ENCODE measurements at regions not wholly inside any gene's neighbourhood (a gene's known extent, or its start where the extent isn't known, plus 50 kb on each side); places are given as distances from the start of the nearest gene placed in this dataset.

GRCh38 chr1:228922722-228923376, 187.6 kb downstream of the RHOU start:
- intact Hi-C loops (cut with DNase I): no loop called here
- 93% methylated on average over 5 of the region's 5 CpGs for WGBS, 3 donors

GRCh38 chr1:228923973-228924686, 188.9 kb downstream of the RHOU start:
- Histone ChIP-seq H3K4me3 (no peak overlapping the region), H3K27me3 (no peaks in the 10 kb centered on the region), H3K36me3 (no peaks in the 10 kb centered on the region), H3K4me1 (ENCODE audit: insufficient read depth) (no peaks in the 10 kb centered on the region), H3K27ac (no peak overlapping the region), H3K9me3 (no peaks in the 10 kb centered on the region)
- no peak for TF ChIP-seq EP300 (IDR thresholded peaks at IDR 0.05)
- TF ChIP-seq POLR2A (IDR thresholded peaks at IDR 0.05): no peak
- TF ChIP-seq, protein P1, sequence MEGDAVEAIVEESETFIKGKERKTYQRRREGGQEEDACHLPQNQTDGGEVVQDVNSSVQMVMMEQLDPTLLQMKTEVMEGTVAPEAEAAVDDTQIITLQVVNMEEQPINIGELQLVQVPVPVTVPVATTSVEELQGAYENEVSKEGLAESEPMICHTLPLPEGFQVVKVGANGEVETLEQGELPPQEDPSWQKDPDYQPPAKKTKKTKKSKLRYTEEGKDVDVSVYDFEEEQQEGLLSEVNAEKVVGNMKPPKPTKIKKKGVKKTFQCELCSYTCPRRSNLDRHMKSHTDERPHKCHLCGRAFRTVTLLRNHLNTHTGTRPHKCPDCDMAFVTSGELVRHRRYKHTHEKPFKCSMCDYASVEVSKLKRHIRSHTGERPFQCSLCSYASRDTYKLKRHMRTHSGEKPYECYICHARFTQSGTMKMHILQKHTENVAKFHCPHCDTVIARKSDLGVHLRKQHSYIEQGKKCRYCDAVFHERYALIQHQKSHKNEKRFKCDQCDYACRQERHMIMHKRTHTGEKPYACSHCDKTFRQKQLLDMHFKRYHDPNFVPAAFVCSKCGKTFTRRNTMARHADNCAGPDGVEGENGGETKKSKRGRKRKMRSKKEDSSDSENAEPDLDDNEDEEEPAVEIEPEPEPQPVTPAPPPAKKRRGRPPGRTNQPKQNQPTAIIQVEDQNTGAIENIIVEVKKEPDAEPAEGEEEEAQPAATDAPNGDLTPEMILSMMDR (IDR thresholded peaks at IDR 0.05): no peak
- no peak for DNase-seq
- intact Hi-C loops (cut with DNase I): no loop called here
- WGBS, 3 donors: 67 to 73% (median 68%) methylated on average over 4 of the region's 4 CpGs

More at GRCh38 chr1:228922722-228923376, 187.6 kb downstream of the RHOU start:
- H3K4me1 ChIP-seq (ENCODE audit: insufficient read depth): no peaks in the 10 kb centered on the region
- H3K4me3 ChIP-seq: no peak overlapping the region
- TF ChIP-seq, protein P1 (IDR thresholded peaks at IDR 0.05): no peak
- no peak for TF ChIP-seq POLR2A (IDR thresholded peaks at IDR 0.05)
- no peak for TF ChIP-seq EP300 (IDR thresholded peaks at IDR 0.05)
- DNase-seq: no peak
- H3K27me3 ChIP-seq: no peaks in the 10 kb centered on the region
- H3K9me3 ChIP-seq: no peaks in the 10 kb centered on the region
- no peak overlapping the region for H3K27ac ChIP-seq
- no peaks in the 10 kb centered on the region for H3K36me3 ChIP-seq

- Histone ChIP-seq H3K4me3 (no peak overlapping the region), H3K36me3 (no peaks in the 10 kb centered on the region), H3K9me3 (no peaks in the 10 kb centered on the region), H3K27ac (no peak overlapping the region), H3K27me3 (no peaks in the 10 kb centered on the region), H3K4me1 (ENCODE audit: insufficient read depth) (no peaks in the 10 kb centered on the region)
- DNase-seq: no peak
- intact Hi-C loops (cut with DNase I): no loop called here
- WGBS, 3 donors: 90 to 95% (median 93%) methylated on average over 3 of the region's 3 CpGs
- TF ChIP-seq POLR2A (IDR thresholded peaks at IDR 0.05) (no peak), EP300 (IDR thresholded peaks at IDR 0.05) (no peak)
- TF ChIP-seq, protein P1 (IDR thresholded peaks at IDR 0.05): no peak
These were observed 190.4 kb downstream of the RHOU start for GRCh38 chr1:228925691-228926090.

- Histone ChIP-seq H3K27me3 (no peaks in the 10 kb centered on the region), H3K27ac (no peak overlapping the region), H3K9me3 (no peaks in the 10 kb centered on the region), H3K4me3 (no peak overlapping the region), H3K4me1 (ENCODE audit: insufficient read depth) (no peaks in the 10 kb centered on the region), H3K36me3 (no peaks in the 10 kb centered on the region)
- TF ChIP-seq, protein P1 (IDR thresholded peaks at IDR 0.05): no peak
- no peak for TF ChIP-seq EP300 (IDR thresholded peaks at IDR 0.05)
- intact Hi-C loops (cut with DNase I): no loop called here
- 76 to 85% (median 83%) methylated on average over 4 of the region's 4 CpGs for WGBS, 3 donors
- DNase-seq: no peak
These were observed 192.1 kb downstream of the RHOU start for GRCh38 chr1:228927421-228927820.

Data from ovary (tissue), 7 donors.